SK-N-MC (cell line): ENCODE measurements at regions not wholly inside any gene's neighbourhood (a gene's known extent, or its start where the extent isn't known, plus 50 kb on each side); places are given as distances from the start of the nearest gene placed in this dataset.

Source experiments
- EZH2 ChIP-seq: fragments of 200-600 bp; sonication (generic); IDR thresholded peaks from one replicate; pipeline ENCODE4 v1.6.1; 2017; ENCODE audit warnings: antibody characterized with exemption
- FOXP2 ChIP-seq: optimal IDR thresholded peaks from 2 replicates; pipeline ENCODE3; 2011; ENCODE audit warnings: mild to moderate bottlenecking, moderate library complexity; ENCODE audit not compliant: insufficient read depth; ENCODE audit errors: extremely low read length, control extremely low read depth
- POLR2AphosphoS5 ChIP-seq: IDR thresholded peaks from 2 replicates; pipeline ENCODE4 v1.6.1; 2012; ENCODE audit warnings: mild to moderate bottlenecking, low read depth, low read length, borderline replicate concordance

GRCh38 chr9:82457891-82458290 is 469.3 kb downstream of the SPATA31D1 start:
- TF ChIP-seq EZH2 = no peak
- no peak for TF ChIP-seq POLR2AphosphoS5
- TF ChIP-seq FOXP2 = no peak
